ENCODE measurements at regions not wholly inside any gene's neighbourhood (a gene's known extent, or its start where the extent isn't known, plus 50 kb on each side); places are given as distances from the start of the nearest gene placed in this dataset.

- DNase-seq, result peak in 1 of 3 donors; percentile 3
- intact Hi-C loops (cut with DNase I), result loop anchor here in 1 of 2 donors (10.0 kb wide), 1 partner anchor 50 kb away; no protein-coding TSS in a partner anchor
- H3K27ac ChIP-seq, result no peak overlapping the region
- peaks cover 0 to 11% (median 0%) of the 10 kb centered on the region in 4 donors for H3K4me1 ChIP-seq
- no peaks in the 10 kb centered on the region for H3K27me3 ChIP-seq
- ATAC-seq, result no peak
- 98% methylated on average over 5 of the region's 8 CpGs for WGBS (ENCODE audit: insufficient coverage, low coverage, low lambda C conversion rate, missing lambda C conversion rate)
- H3K36me3 ChIP-seq, result no peaks in the 10 kb centered on the region
- H3K9me3 ChIP-seq, result no peaks in the 10 kb centered on the region
- TF ChIP-seq POLR2A (IDR thresholded peaks at IDR 0.05) (no peak), CTCF (IDR thresholded peaks at IDR 0.05) (no peak)
- no peak overlapping the region for H3K4me3 ChIP-seq
Measured at GRCh38 chr14:94675036-94675435, 62.8 kb downstream of the SERPINA3 start.

- peaks cover 0 to 5% (median 0%) of the 10 kb centered on the region in 4 donors for H3K4me1 ChIP-seq
- no peak overlapping the region for H3K27ac ChIP-seq
- ATAC-seq (no peak), DNase-seq (peak in 1 of 3 donors; percentile 28)
- H3K4me3 ChIP-seq, result no peak overlapping the region
- H3K36me3 ChIP-seq, result no peaks in the 10 kb centered on the region
- no peak for TF ChIP-seq CTCF (IDR thresholded peaks at IDR 0.05)
- no peak for TF ChIP-seq POLR2A (IDR thresholded peaks at IDR 0.05)
- no peaks in the 10 kb centered on the region for H3K27me3 ChIP-seq
- H3K9me3 ChIP-seq, result no peaks in the 10 kb centered on the region
- intact Hi-C loops (cut with DNase I), result loop anchor here in 1 of 2 donors (10.0 kb wide), 1 partner anchor 49 kb away; no protein-coding TSS in a partner anchor
- 87% methylated on average over 10 of the region's 12 CpGs for WGBS (ENCODE audit: insufficient coverage, low coverage, low lambda C conversion rate, missing lambda C conversion rate)
Measured at GRCh38 chr14:94673781-94674231, 61.6 kb downstream of the SERPINA3 start.
